ENCODE measurements at regions not wholly inside any gene's neighbourhood (a gene's known extent, or its start where the extent isn't known, plus 50 kb on each side); places are given as distances from the start of the nearest gene placed in this dataset.

- TF ChIP-seq MAX (IDR thresholded peaks at IDR 0.05): no peak
- no peak for TF ChIP-seq TEAD4 (IDR thresholded peaks at IDR 0.05)
- no peak for TF ChIP-seq RAD21 (IDR thresholded peaks at IDR 0.05; ENCODE audit: low read depth)
- TF ChIP-seq YY1 (IDR thresholded peaks at IDR 0.05; ENCODE audit: low read depth): no peak
- TF ChIP-seq EGR1 (IDR thresholded peaks at IDR 0.05): no peak
- TF ChIP-seq CEBPB (IDR thresholded peaks at IDR 0.05): no peak
- no peak for TF ChIP-seq EP300 (IDR thresholded peaks at IDR 0.05; ENCODE audit: borderline replicate concordance)
- TF ChIP-seq TCF12 (IDR thresholded peaks at IDR 0.05; ENCODE audit: low read depth): no peak
- TF ChIP-seq CREB1 (IDR thresholded peaks at IDR 0.05; ENCODE audit: low read depth): no peak
- TF ChIP-seq, protein P1, sequence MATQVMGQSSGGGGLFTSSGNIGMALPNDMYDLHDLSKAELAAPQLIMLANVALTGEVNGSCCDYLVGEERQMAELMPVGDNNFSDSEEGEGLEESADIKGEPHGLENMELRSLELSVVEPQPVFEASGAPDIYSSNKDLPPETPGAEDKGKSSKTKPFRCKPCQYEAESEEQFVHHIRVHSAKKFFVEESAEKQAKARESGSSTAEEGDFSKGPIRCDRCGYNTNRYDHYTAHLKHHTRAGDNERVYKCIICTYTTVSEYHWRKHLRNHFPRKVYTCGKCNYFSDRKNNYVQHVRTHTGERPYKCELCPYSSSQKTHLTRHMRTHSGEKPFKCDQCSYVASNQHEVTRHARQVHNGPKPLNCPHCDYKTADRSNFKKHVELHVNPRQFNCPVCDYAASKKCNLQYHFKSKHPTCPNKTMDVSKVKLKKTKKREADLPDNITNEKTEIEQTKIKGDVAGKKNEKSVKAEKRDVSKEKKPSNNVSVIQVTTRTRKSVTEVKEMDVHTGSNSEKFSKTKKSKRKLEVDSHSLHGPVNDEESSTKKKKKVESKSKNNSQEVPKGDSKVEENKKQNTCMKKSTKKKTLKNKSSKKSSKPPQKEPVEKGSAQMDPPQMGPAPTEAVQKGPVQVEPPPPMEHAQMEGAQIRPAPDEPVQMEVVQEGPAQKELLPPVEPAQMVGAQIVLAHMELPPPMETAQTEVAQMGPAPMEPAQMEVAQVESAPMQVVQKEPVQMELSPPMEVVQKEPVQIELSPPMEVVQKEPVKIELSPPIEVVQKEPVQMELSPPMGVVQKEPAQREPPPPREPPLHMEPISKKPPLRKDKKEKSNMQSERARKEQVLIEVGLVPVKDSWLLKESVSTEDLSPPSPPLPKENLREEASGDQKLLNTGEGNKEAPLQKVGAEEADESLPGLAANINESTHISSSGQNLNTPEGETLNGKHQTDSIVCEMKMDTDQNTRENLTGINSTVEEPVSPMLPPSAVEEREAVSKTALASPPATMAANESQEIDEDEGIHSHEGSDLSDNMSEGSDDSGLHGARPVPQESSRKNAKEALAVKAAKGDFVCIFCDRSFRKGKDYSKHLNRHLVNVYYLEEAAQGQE (IDR thresholded peaks at IDR 0.05; ENCODE audit: low read depth): no peak
- TF ChIP-seq TAF1 (IDR thresholded peaks at IDR 0.05; ENCODE audit: low read depth): no peak
- TF ChIP-seq, protein P2, sequence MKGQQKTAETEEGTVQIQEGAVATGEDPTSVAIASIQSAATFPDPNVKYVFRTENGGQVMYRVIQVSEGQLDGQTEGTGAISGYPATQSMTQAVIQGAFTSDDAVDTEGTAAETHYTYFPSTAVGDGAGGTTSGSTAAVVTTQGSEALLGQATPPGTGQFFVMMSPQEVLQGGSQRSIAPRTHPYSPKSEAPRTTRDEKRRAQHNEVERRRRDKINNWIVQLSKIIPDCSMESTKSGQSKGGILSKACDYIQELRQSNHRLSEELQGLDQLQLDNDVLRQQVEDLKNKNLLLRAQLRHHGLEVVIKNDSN (IDR thresholded peaks at IDR 0.05): no peak
- TF ChIP-seq FOXM1 (IDR thresholded peaks at IDR 0.05; ENCODE audit: borderline replicate concordance, low read depth): no peak
- TF ChIP-seq ZBTB7A (IDR thresholded peaks at IDR 0.05; ENCODE audit: low read depth): no peak
Measured at GRCh38 chr7:34343667-34344066, 314.4 kb upstream of the NPSR1 start.
